ENCODE measurements at regions not wholly inside any gene's neighbourhood (a gene's known extent, or its start where the extent isn't known, plus 50 kb on each side); places are given as distances from the start of the nearest gene placed in this dataset.

DNA sequence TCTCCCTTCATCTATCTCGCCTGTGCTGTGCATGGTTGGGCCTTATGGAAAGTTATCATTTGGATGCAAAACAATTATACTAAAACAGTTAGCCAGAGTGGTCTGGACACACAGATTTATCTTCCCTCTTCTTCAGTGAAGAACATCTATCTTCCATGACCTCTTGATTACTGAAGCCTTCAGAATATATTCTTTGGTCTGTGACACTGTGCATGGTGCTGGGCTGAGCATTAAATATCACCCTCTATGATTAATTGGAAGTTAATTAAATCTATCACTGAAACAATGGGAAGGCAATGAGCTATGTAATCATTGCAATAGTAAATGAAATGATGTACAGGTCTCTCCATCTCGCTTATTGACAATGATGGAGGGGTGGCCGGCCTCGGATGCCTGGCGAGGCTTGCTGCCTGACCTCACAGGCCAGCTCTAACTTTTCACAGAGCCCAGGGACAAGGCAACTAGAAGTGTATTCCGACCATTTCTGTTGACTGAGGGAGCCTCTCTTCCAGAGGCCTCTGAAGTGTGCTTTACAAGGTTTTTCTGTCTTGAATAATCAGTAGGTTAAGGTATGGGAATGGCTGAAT is 186.6 kb downstream of the NKX6-1 start:
- H3K9ac ChIP-seq (replicated peaks; ENCODE audit: extremely low read depth, insufficient read depth, low read length), result no peak overlapping the region
- intact Hi-C loops (cut with micrococcal nuclease), result no loop called here
- no peaks in the 10 kb centered on the region for H3K9me3 ChIP-seq (replicated peaks; ENCODE audit: control insufficient read depth, insufficient read depth, low read length)
- no peaks in the 10 kb centered on the region for H3K79me2 ChIP-seq (ENCODE audit: control insufficient read depth, insufficient read depth, low read length)
- no peak overlapping the region for H2AFZ ChIP-seq (ENCODE audit: low read depth, low read length)
- DNase-seq (ENCODE audit: low read depth, low spot score) (no peak), FAIRE-seq (no peak)
- H3K9me1 ChIP-seq (replicated peaks; ENCODE audit: control insufficient read depth, extremely low read depth, insufficient read depth, low read length), result no peaks in the 10 kb centered on the region
- CTCF ChIA-PET, result no interaction called here
- no peaks in the 10 kb centered on the region for H3K4me1 ChIP-seq (ENCODE audit: control insufficient read depth, extremely low read depth, insufficient read depth, low read length)
- no peak overlapping the region for H3K27ac ChIP-seq (ENCODE audit: insufficient read depth, low read depth, low read length)
- dilution Hi-C loops (cut with MboI; ENCODE audit: extremely low pct_ligation_motif_present, low sequenced_read_pairs), result no loop called here
- TF ChIP-seq JUN (IDR thresholded peaks at IDR 0.05; ENCODE audit: borderline replicate concordance, insufficient read depth, insufficient read length, low read depth) (no peak), POLR2A (IDR thresholded peaks at IDR 0.05; ENCODE audit: low read depth, low read length) (no peak), POLR2AphosphoS5 (IDR thresholded peaks at IDR 0.05; ENCODE audit: insufficient read depth, low read depth, low read length) (no peak), EZH2 (IDR thresholded peaks at IDR 0.05; ENCODE audit: borderline replicate concordance, low read depth, low read length, severe bottlenecking) (no peak), MYC (IDR thresholded peaks at IDR 0.05; ENCODE audit: low read depth, low read length) (no peak)
- TF ChIP-seq, protein P1, sequence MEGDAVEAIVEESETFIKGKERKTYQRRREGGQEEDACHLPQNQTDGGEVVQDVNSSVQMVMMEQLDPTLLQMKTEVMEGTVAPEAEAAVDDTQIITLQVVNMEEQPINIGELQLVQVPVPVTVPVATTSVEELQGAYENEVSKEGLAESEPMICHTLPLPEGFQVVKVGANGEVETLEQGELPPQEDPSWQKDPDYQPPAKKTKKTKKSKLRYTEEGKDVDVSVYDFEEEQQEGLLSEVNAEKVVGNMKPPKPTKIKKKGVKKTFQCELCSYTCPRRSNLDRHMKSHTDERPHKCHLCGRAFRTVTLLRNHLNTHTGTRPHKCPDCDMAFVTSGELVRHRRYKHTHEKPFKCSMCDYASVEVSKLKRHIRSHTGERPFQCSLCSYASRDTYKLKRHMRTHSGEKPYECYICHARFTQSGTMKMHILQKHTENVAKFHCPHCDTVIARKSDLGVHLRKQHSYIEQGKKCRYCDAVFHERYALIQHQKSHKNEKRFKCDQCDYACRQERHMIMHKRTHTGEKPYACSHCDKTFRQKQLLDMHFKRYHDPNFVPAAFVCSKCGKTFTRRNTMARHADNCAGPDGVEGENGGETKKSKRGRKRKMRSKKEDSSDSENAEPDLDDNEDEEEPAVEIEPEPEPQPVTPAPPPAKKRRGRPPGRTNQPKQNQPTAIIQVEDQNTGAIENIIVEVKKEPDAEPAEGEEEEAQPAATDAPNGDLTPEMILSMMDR (IDR thresholded peaks at IDR 0.05; ENCODE audit: extremely low read depth in 1 of 2, insufficient read depth in 1 of 2, low read depth in 1 of 2, low read length in 2 of 2), result no peak
- TF ChIP-seq, protein P2, sequence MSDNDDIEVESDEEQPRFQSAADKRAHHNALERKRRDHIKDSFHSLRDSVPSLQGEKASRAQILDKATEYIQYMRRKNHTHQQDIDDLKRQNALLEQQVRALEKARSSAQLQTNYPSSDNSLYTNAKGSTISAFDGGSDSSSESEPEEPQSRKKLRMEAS (IDR thresholded peaks at IDR 0.05; ENCODE audit: insufficient read depth, insufficient read length), result no peak
- no peak overlapping the region for H3K4me2 ChIP-seq (ENCODE audit: insufficient read depth, low read length)
- no peaks in the 10 kb centered on the region for H3K36me3 ChIP-seq (ENCODE audit: control insufficient read depth in 2 of 2, extremely low read depth in 1 of 2, insufficient read depth in 2 of 2, low read length in 2 of 2)
- POLR2A ChIA-PET, result no interaction called here
- BruUV-seq (replicated peaks), result no TSS peak
- H3K27me3 ChIP-seq (ENCODE audit: control insufficient read depth in 2 of 2, insufficient read depth in 2 of 2, low read length in 2 of 2), result no peaks in the 10 kb centered on the region
- no peaks in the 10 kb centered on the region for H4K20me1 ChIP-seq (replicated peaks; ENCODE audit: control insufficient read depth, extremely low read depth, insufficient read depth, low read length)
- no peak overlapping the region for H3K4me3 ChIP-seq (replicated peaks in 1 of 3; ENCODE audit: insufficient read depth in 1 of 3, low read depth in 1 of 3, low read length in 3 of 3)
